H9 (cell line): ENCODE measurements at regions not wholly inside any gene's neighbourhood (a gene's known extent, or its start where the extent isn't known, plus 50 kb on each side); places are given as distances from the start of the nearest gene placed in this dataset.

Experiments used
- DNase-seq: peaks from one replicate; pipeline ENCODE4 v3.0.0-alpha.2; 2017
- H2AFZ ChIP-seq: one replicate; pipeline ENCODE4 v1.6.1; 2013; ENCODE audit warnings: mild to moderate bottlenecking, low read length, control low read depth, moderate library complexity
- H2AK5ac ChIP-seq: 2 replicates; pipeline ENCODE4 v1.6.1; 2013; ENCODE audit warnings: low read length, control low read depth, mixed read lengths; ENCODE audit not compliant: insufficient read length
- H2BK120ac ChIP-seq: one replicate; pipeline ENCODE4 v1.6.1; 2013; ENCODE audit warnings: low read depth, mild to moderate bottlenecking, low read length, control low read depth, inconsistent platforms; ENCODE audit not compliant: poor library complexity, severe bottlenecking
- H2BK12ac ChIP-seq: 2 replicates; pipeline ENCODE4 v1.6.1; 2013; ENCODE audit warnings: low read length, control low read depth, mixed read lengths, low read depth; ENCODE audit not compliant: insufficient read length
- H2BK15ac ChIP-seq: 2 replicates; pipeline ENCODE4 v1.6.1; 2013; ENCODE audit warnings: low read depth, low read length, control low read depth
- H2BK20ac ChIP-seq: one replicate; pipeline ENCODE4 v1.6.1; 2013; ENCODE audit warnings: low read depth, mild to moderate bottlenecking, low read length, control low read depth, inconsistent platforms; ENCODE audit not compliant: poor library complexity, severe bottlenecking
- H2BK5ac ChIP-seq: 2 replicates; pipeline ENCODE4 v1.6.1; 2013; ENCODE audit warnings: low read length, control low read depth, mixed read lengths; ENCODE audit not compliant: insufficient read length
- H3K14ac ChIP-seq: 2 replicates; pipeline ENCODE4 v1.6.1; 2013; ENCODE audit warnings: low read length, control low read depth; ENCODE audit not compliant: insufficient read depth
- H3K18ac ChIP-seq: 2 replicates; pipeline ENCODE4 v1.6.1; 2013; ENCODE audit warnings: low read depth, mild to moderate bottlenecking, mixed read lengths, low read length, control low read depth; ENCODE audit not compliant: insufficient read length
- H3K23ac ChIP-seq: 2 replicates; pipeline ENCODE4 v1.6.1; 2013; ENCODE audit warnings: low read length, control low read depth, mixed read lengths, low read depth; ENCODE audit not compliant: insufficient read length
- H3K23me2 ChIP-seq: 2 replicates; pipeline ENCODE4 v1.6.1; 2013; ENCODE audit warnings: low read depth, mild to moderate bottlenecking, mixed read lengths, low read length, control low read depth; ENCODE audit not compliant: insufficient read length, poor library complexity, severe bottlenecking
- H3K27ac ChIP-seq: 2 replicates; pipeline ENCODE4 v1.5.1; 2013; ENCODE audit warnings: low read length, control low read depth, mixed read lengths, low read depth; ENCODE audit not compliant: insufficient read length
- H3K27me3 ChIP-seq: 2 replicates; pipeline ENCODE4 v1.6.1; 2013; ENCODE audit warnings: low read length, control low read depth, inconsistent platforms; ENCODE audit not compliant: insufficient read depth
- H3K4ac ChIP-seq: 2 replicates; pipeline ENCODE4 v1.6.1; 2013; ENCODE audit warnings: low read depth, mild to moderate bottlenecking, control low read depth, inconsistent platforms, low read length, moderate library complexity
- H3K4me1 ChIP-seq: 2 replicates; pipeline ENCODE4 v1.6.1; 2013; ENCODE audit warnings: low read length, control low read depth, inconsistent platforms; ENCODE audit not compliant: insufficient read depth
- H3K4me2 ChIP-seq: 2 replicates; pipeline ENCODE4 v1.6.1; 2013; ENCODE audit warnings: low read length, control low read depth, mixed read lengths; ENCODE audit not compliant: insufficient read length, insufficient read depth
- H3K56ac ChIP-seq: 2 replicates; pipeline ENCODE4 v1.6.1; 2013; ENCODE audit warnings: low read depth, mild to moderate bottlenecking, mixed read lengths, low read length, control low read depth; ENCODE audit not compliant: insufficient read length
- H3K79me1 ChIP-seq: 2 replicates; pipeline ENCODE4 v1.6.1; 2013; ENCODE audit warnings: low read depth, mild to moderate bottlenecking, moderate library complexity, low read length, control low read depth, inconsistent platforms; ENCODE audit not compliant: insufficient read depth, poor library complexity, severe bottlenecking
- H3K79me2 ChIP-seq: 2 replicates; pipeline ENCODE4 v1.6.1; 2013; ENCODE audit warnings: low read length, control low read depth, inconsistent platforms; ENCODE audit not compliant: insufficient read depth
- H3K9ac ChIP-seq: 2 replicates; pipeline ENCODE4 v1.6.1; 2013; ENCODE audit warnings: low read length, control low read depth, mixed read lengths; ENCODE audit not compliant: insufficient read length; ENCODE audit errors: extremely low read depth
- H3K9me3 ChIP-seq: one replicate; pipeline ENCODE4 v1.6.1; 2013; ENCODE audit warnings: low read depth, low read length, inconsistent platforms; ENCODE audit not compliant: control insufficient read depth
- H3T11ph ChIP-seq: one replicate; pipeline ENCODE4 v1.6.1; 2013; ENCODE audit warnings: mild to moderate bottlenecking, low read length, control low read depth, inconsistent platforms
- H4K20me1 ChIP-seq: one replicate; pipeline ENCODE4 v1.6.1; 2013; ENCODE audit not compliant: control insufficient read depth, insufficient read length, insufficient read depth
- H4K5ac ChIP-seq: 2 replicates; pipeline ENCODE4 v1.6.1; 2013; ENCODE audit warnings: low read depth, mild to moderate bottlenecking, mixed read lengths, low read length, control low read depth; ENCODE audit not compliant: insufficient read length
- H4K8ac ChIP-seq: replicated peaks from 2 replicates; pipeline ENCODE4 v1.6.1; 2013; ENCODE audit warnings: low read length, control low read depth, mixed read lengths, low read depth; ENCODE audit not compliant: insufficient read length
- H4K91ac ChIP-seq: 2 replicates; pipeline ENCODE4 v1.6.1; 2013; ENCODE audit warnings: low read depth, mild to moderate bottlenecking, moderate library complexity, mixed read lengths, low read length, control low read depth; ENCODE audit not compliant: insufficient read length
- H3K27ac Mint-ChIP-seq, 3 experiments: 2 replicates in 2 of 3; 3 replicates in 1 of 3; pipeline ENCODE4 v1.8.0; 2020 to 2021; ENCODE audit warnings: mixed read lengths in 3 of 3, mild to moderate bottlenecking in 1 of 3, moderate library complexity in 1 of 3
- H3K27me3 Mint-ChIP-seq: 2 replicates; pipeline ENCODE4 v1.8.0; 2021; ENCODE audit warnings: low read depth, mild to moderate bottlenecking, moderate library complexity, mixed read lengths
- H3K36me3 Mint-ChIP-seq, 3 experiments: 2 replicates in 2 of 3; 3 replicates in 1 of 3; pipeline ENCODE4 v1.8.0; 2020 to 2021; ENCODE audit warnings: low read depth in 3 of 3, mixed read lengths in 3 of 3; ENCODE audit not compliant: insufficient read depth in 1 of 3
- H3K4me1 Mint-ChIP-seq, 2 experiments: 2 replicates each; pipeline ENCODE4 v1.8.0; 2020; ENCODE audit warnings: mixed read lengths in 2 of 2
- H3K4me3 Mint-ChIP-seq, 2 experiments: 2 replicates in 1 of 2; 3 replicates in 1 of 2; pipeline ENCODE4 v1.8.0; 2020 to 2021; ENCODE audit warnings: mild to moderate bottlenecking in 2 of 2, mixed read lengths in 2 of 2, moderate library complexity in 1 of 2
- H3K9me3 Mint-ChIP-seq, 2 experiments: 2 replicates in 1 of 2; 3 replicates in 1 of 2; pipeline ENCODE4 v1.8.0; 2020; ENCODE audit warnings: mild to moderate bottlenecking in 2 of 2, mixed read lengths in 2 of 2, moderate library complexity in 1 of 2
- WGBS: extraction: QIAGEN DNeasy Blood & Tissue Kit; methylation state at CpG from one replicate; pipeline ENCODE4 v1.1.7; 2013; ENCODE audit warnings: missing lambda C conversion rate, low lambda C conversion rate, mixed read lengths; ENCODE audit not compliant: insufficient read length; ENCODE audit errors: extremely low coverage; 5-methylcytosine and 5-hydroxymethylcytosine counted together
- TF ChIP-seq, protein P1 (sequence below): fragments of 200-600 bp; sonication (generic); conservative IDR thresholded peaks from 3 replicates; pipeline ENCODE4 v1.8.0; 2021; ENCODE audit warnings: antibody characterized with exemption, mild to moderate bottlenecking

GRCh38 chr9:134504106-134504385 lies 137.6 kb upstream of the COL5A1 start:
- Histone ChIP-seq H3K9ac (no peak overlapping the region), H3K23me2 (peaks cover 2% of the 10 kb centered on the region), H3K4me2 (no peak overlapping the region), H4K8ac (no peak overlapping the region), H2AK5ac (no peak overlapping the region), H3K23ac (no peak overlapping the region), H4K91ac (no peak overlapping the region), H3K9me3 (no peaks in the 10 kb centered on the region), H3K27ac (no peak overlapping the region), H3K14ac (no peak overlapping the region), H3K27me3 (peaks cover 2% of the 10 kb centered on the region; the same call in 1 of the 2 replicates), H2BK20ac (no peak overlapping the region), H4K5ac (no peak overlapping the region), H3K79me1 (no peaks in the 10 kb centered on the region), H2BK12ac (no peak overlapping the region), H2AFZ (no peak overlapping the region), H3K18ac (no peak overlapping the region), H3K56ac (no peak overlapping the region), H2BK120ac (no peak overlapping the region), H3K4me1 (no peaks in the 10 kb centered on the region), H3T11ph (no peak overlapping the region), H4K20me1 (no peaks in the 10 kb centered on the region), H2BK5ac (no peak overlapping the region), H2BK15ac (no peak overlapping the region), H3K4ac (no peak overlapping the region), H3K79me2 (no peaks in the 10 kb centered on the region)
- no peak overlapping the region for H3K4me3 Mint-ChIP-seq
- WGBS, result no CpG with 5 or more reads among the region's 7 CpGs
- TF ChIP-seq, protein P1, sequence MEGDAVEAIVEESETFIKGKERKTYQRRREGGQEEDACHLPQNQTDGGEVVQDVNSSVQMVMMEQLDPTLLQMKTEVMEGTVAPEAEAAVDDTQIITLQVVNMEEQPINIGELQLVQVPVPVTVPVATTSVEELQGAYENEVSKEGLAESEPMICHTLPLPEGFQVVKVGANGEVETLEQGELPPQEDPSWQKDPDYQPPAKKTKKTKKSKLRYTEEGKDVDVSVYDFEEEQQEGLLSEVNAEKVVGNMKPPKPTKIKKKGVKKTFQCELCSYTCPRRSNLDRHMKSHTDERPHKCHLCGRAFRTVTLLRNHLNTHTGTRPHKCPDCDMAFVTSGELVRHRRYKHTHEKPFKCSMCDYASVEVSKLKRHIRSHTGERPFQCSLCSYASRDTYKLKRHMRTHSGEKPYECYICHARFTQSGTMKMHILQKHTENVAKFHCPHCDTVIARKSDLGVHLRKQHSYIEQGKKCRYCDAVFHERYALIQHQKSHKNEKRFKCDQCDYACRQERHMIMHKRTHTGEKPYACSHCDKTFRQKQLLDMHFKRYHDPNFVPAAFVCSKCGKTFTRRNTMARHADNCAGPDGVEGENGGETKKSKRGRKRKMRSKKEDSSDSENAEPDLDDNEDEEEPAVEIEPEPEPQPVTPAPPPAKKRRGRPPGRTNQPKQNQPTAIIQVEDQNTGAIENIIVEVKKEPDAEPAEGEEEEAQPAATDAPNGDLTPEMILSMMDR, result no peak
- no peaks in the 10 kb centered on the region for H3K4me1 Mint-ChIP-seq
- H3K27me3 Mint-ChIP-seq, result peaks cover 1% of the 10 kb centered on the region; the same call in 1 of the 2 replicates
- H3K9me3 Mint-ChIP-seq, result peaks cover 6 to 13% of the 10 kb centered on the region in 2 experiments; a peak in 3 of 5 replicates
- H3K27ac Mint-ChIP-seq, result no peak overlapping the region
- peaks cover 0 to 7% (median 0%) of the 10 kb centered on the region in 3 experiments; a peak in 1 of 7 replicates for H3K36me3 Mint-ChIP-seq
- no peak for DNase-seq
